ENCODE measurements at regions not wholly inside any gene's neighbourhood (a gene's known extent, or its start where the extent isn't known, plus 50 kb on each side); places are given as distances from the start of the nearest gene placed in this dataset.
A peak's percentile ranks its signal among the peaks of the same experiment; 100 is the strongest.
"Not testable (repeated sequence)": the region's sequence is repeated elsewhere in the genome, so short reads cannot be mapped to it uniquely, and the experiment has no call there.

DNA sequence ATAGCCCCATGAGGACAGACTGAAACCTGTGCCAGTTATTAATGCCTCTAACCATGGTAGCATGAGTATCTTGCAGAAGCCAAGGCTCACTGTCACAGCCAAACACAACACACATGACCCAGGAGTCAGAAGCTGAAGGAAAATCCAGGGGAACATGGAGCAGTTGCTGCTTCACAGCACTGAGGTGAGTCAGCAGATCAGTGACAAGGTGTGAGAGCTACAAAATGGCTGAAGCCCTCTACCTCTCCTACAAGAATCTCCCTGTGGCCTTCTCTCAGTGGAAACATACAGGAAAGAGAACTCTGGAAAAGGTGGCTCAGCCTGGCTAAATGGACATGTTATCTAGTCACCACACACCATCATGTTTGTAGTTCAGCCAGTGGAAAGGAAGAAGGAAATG lies 93.5 kb downstream of the NAB1 start:
- no peaks in the 10 kb centered on the region for H3K27me3 Mint-ChIP-seq
- peaks cover 9% of the 10 kb centered on the region for H3K4me1 Mint-ChIP-seq
- no peaks in the 10 kb centered on the region for H3K36me3 Mint-ChIP-seq (ENCODE audit: low read depth)
- H3K9me3 Mint-ChIP-seq, result no peaks in the 10 kb centered on the region
- no peak for ATAC-seq (replicated peaks)
- no peak overlapping the region for H3K4me3 Mint-ChIP-seq
- H3K27ac Mint-ChIP-seq, result no peak overlapping the region

DNA sequence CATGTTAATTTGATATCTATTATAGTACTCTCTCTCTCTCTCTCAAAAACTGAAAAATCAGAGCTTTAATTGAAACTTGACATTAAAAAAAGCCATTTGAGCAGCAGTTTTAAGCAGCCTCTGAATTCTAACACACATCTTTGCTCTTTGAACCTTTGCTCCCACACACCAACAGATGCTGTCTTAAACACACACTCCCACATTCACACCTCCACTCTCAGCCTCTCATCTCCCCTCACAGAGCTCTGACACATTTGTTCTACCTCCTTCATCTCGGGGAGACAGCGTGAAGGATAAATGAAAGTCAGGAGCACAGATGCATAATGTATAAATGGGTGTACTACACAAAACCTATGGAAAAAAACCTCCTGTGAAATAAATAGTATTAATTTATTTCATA lies 95.2 kb downstream of the NAB1 start:
- ATAC-seq (replicated peaks), result no peak
- Mint-ChIP-seq H3K27me3 (no peaks in the 10 kb centered on the region), H3K4me3 (no peak overlapping the region), H3K27ac (no peak overlapping the region), H3K9me3 (no peaks in the 10 kb centered on the region), H3K4me1 (peaks cover 9% of the 10 kb centered on the region), H3K36me3 (ENCODE audit: low read depth) (no peaks in the 10 kb centered on the region)

DNA sequence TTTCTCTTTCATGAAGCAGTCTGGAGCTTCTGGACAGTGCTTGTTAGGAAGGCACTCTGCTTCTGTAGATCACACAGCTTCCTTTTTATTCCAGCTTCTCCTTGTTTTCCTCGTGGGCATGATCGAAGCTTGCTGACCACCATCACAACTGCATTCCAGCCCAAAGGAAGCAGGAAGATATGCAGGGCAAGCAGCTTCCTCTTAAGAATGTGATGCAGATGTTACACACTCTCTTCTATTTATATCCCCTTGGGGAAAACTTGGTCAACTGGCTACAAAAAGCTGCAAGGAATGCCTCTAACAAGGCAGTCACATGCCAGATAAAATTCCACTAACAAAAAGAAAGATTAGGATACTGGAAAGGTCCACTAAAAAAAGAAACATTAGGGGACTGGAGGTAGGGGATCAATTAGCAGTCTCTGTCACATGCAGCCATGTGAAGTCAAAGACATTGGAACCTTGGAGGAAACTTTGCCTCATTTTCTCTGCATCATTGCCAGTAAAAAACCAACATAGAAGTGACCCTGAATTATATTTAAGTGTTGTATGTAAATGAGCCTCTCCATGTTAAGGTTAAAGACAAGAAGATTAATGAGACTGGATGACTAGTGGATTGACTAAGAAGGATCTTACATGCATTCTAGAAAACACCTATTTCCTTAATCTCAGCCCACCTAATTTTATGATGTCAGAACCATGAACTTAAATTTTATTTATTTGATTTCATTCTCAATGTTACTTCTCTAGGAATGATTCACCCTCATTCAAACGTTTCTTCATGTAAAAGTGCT lies 98.3 kb downstream of the NAB1 start:
- no peak overlapping the region for H3K4me3 Mint-ChIP-seq
- no peak overlapping the region for H3K27ac Mint-ChIP-seq

DNA sequence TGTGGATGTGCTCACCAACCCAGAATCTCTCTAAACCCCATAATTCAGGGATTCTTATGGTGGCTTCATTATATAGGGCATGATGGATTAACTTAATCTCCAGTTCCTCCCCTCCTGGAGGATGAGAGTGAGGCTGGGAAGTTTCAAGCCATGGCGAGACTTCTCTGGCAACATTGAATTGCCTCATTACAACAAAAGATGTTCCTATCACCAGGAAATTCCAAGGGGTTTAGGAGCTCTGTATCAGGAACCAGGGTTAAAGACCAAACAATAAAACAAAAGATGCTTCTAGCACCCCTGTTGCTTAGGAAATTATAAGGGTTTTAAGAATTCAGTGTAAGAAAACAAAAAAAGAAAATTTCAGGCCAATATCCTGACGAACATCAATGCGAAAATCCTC lies 100.1 kb downstream of the NAB1 start:
- peaks cover 8% of the 10 kb centered on the region for H3K4me1 Mint-ChIP-seq
- ATAC-seq (replicated peaks), result no peak
- H3K4me3 Mint-ChIP-seq, result no peak overlapping the region
- no peaks in the 10 kb centered on the region for H3K36me3 Mint-ChIP-seq (ENCODE audit: low read depth)
- no peak overlapping the region for H3K27ac Mint-ChIP-seq
- no peaks in the 10 kb centered on the region for H3K9me3 Mint-ChIP-seq
- no peaks in the 10 kb centered on the region for H3K27me3 Mint-ChIP-seq

More for the DNA sequence above, 98.3 kb downstream of the NAB1 start:
- Mint-ChIP-seq H3K36me3 (ENCODE audit: low read depth) (no peaks in the 10 kb centered on the region), H3K4me1 (peaks cover 9% of the 10 kb centered on the region), H3K9me3 (no peaks in the 10 kb centered on the region), H3K27me3 (no peaks in the 10 kb centered on the region)
- no peak for ATAC-seq (replicated peaks)

DNA sequence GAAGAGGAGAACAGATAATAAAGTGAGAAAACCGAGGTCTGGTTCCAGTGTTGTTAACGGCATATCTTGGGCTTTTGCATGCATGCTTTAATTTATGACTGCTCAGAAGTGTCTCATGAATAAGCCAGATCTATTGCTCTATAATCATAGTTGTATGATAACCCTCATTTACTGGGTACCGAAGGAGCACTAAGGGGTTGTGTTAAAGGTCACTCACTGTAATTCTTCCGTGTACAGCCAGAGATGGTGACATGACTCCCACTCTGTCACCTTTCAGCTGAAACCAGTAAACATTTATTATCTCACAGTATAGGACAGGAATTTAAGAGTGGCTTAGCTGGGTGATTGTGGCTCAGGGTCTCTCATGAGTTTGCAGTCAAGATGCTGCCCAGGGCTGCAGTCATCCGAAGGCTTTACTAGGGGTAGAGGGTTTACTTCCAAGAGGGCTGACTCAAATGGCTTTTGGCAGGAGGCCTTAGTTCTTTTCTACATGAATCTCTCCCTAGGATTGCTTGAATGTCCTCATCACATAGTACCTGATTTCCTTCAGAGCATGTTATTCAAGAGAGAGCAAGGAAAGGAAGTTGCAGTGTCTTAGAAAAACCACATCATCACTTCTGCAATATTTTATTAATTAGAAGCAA lies 107.0 kb downstream of the NAB1 start:
- no peak for ATAC-seq (replicated peaks)

DNA sequence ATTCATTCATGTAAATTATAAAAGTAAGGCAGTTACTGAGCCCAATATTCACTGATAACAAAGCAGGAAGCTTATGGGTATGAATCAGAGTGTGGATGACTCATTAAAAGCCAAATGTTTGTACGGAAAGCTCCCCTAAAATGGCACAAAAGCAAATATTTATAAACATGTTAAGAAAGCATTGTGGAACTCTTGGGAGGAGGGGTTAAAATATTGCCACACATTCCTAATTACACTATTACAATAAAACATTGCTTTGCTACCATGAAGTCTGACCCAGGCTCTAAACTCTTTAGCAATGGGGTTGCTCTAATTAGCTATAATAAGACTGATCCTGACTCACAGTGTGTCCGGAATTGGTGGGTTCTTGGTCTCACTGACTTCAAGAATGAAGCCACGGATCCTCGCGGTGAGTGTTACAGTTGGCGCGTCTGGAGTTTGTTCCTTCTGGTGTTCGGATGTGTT lies 110.9 kb downstream of the NAB1 start:
- peak; percentile 59 for ATAC-seq (replicated peaks)
- no peaks in the 10 kb centered on the region for H3K27me3 Mint-ChIP-seq
- no peaks in the 10 kb centered on the region for H3K36me3 Mint-ChIP-seq (ENCODE audit: low read depth)
- peak overlapping the region; percentile 70 for H3K4me3 Mint-ChIP-seq
- H3K4me1 Mint-ChIP-seq, result peaks cover 19% of the 10 kb centered on the region
- H3K27ac Mint-ChIP-seq, result peak overlapping the region; percentile 76
- H3K9me3 Mint-ChIP-seq, result no peaks in the 10 kb centered on the region

More for the DNA sequence above, 107.0 kb downstream of the NAB1 start:
- Mint-ChIP-seq H3K27me3 (no peaks in the 10 kb centered on the region), H3K4me1 (peaks cover 12% of the 10 kb centered on the region), H3K9me3 (no peaks in the 10 kb centered on the region), H3K4me3 (no peak overlapping the region), H3K27ac (no peak overlapping the region), H3K36me3 (ENCODE audit: low read depth) (no peaks in the 10 kb centered on the region)

DNA sequence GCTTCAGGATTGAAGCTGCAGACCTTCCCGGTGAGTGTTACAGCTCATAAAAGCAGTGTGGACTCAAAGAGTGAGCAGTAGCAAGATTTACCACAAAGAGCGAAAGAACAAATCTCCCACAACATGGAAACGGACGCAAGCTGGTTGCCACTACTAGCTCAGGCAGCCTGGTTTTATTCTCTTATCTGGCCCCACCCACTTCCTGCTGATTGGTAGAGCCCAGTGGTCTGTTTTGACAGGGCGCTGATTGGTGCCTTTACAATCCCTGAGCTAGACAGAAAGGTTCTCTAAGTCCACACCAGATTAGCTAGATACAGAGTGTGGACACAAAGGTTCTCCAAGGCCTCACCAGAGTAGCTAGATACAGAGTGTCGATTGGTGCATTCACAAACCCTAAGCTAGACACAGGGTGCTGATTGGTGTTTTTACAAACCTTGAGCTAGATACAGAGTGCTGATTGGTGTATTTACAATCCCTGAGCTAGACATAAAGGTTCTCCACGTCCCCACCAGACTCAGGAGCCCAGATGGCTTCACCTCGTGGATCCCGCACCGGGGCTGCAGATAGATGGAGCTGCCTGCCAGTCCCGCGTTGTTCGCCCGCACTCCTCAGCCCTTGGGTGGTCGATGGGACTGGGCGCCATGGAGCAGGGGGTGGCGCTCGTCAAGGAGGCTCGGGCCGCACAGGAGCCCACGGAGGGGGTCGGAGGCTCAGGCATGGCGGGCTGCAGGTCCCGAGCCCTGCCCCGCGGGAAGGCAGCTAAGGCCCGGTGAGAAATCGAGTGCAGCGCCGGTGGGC lies 111.7 kb downstream of the NAB1 start:
- peak overlapping the region; percentile 70 for H3K4me3 Mint-ChIP-seq
- H3K4me1 Mint-ChIP-seq, result peaks cover 19% of the 10 kb centered on the region
- H3K27ac Mint-ChIP-seq, result peak overlapping the region; percentile 76
- H3K36me3 Mint-ChIP-seq (ENCODE audit: low read depth); H3K27me3 Mint-ChIP-seq; H3K9me3 Mint-ChIP-seq; ATAC-seq (replicated peaks): not testable (repeated sequence)

DNA sequence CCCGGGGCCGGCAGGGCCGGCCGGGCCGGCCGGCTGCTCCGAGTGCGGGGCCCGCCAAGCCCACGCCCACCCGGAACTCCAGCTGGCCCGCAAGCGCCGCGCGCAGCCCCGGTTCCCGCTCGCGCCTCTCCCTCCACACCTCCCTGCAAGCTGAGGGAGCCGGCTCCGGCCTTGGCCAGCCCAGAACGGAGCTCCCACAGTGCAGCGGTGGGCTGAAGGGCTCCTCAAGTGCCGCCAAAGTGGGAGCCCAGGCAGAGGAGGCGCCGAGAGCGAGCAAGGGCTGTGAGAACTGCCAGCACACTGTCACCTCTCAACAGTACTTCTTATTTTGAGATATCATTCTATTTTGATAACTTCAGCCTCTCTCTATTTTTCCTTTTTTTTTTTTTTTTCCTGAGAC lies 112.3 kb downstream of the NAB1 start:
- Mint-ChIP-seq H3K4me1 (peaks cover 19% of the 10 kb centered on the region), H3K4me3 (peak overlapping the region; percentile 44)
- H3K27me3 Mint-ChIP-seq; H3K9me3 Mint-ChIP-seq; ATAC-seq (replicated peaks); H3K27ac Mint-ChIP-seq; H3K36me3 Mint-ChIP-seq (ENCODE audit: low read depth): not testable (repeated sequence)

DNA sequence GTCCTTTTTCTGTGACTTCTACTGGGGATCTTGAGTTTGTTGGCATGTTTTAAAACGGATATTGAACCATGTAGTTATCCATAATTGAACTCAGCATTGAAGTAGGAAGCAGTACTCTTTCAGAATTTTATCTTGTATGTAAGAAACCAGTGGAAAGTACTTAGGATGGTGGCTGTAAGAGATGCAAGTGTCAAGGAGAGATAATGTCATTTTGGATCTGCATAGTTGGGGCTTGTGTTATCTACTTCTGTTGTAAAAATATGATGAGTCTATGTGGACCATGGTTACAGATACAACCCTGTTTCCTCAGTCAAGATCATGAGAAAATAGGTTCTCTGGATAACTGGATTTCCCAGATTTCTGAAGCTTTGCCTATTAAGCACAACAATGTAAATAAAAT lies 113.7 kb downstream of the NAB1 start:
- H3K27ac Mint-ChIP-seq, result no peak overlapping the region
- H3K27me3 Mint-ChIP-seq, result no peaks in the 10 kb centered on the region
- no peaks in the 10 kb centered on the region for H3K36me3 Mint-ChIP-seq (ENCODE audit: low read depth)
- H3K9me3 Mint-ChIP-seq, result no peaks in the 10 kb centered on the region
- H3K4me1 Mint-ChIP-seq, result peaks cover 19% of the 10 kb centered on the region
- H3K4me3 Mint-ChIP-seq, result no peak overlapping the region
- no peak for ATAC-seq (replicated peaks)

DNA sequence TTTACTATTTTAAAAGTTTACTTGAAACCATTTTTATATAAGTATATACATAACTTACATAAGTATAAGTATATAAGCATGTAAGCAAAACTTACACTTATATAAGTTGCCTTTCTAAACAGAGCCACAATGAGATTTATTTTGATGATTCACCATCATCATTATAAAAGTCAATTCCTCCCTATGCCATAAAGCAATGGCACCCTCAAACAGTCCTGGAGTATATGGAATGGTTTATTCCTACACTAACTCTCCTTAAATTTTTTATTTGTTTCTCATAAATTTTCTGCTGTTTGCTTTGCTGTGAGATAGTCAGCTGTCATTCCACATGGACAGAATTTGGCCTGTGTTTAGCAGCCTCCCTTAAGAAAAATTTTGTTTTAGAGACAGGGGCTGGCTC lies 114.2 kb downstream of the NAB1 start:
- no peak for ATAC-seq (replicated peaks)
- Mint-ChIP-seq H3K27me3 (no peaks in the 10 kb centered on the region), H3K4me3 (no peak overlapping the region), H3K36me3 (ENCODE audit: low read depth) (no peaks in the 10 kb centered on the region), H3K4me1 (peaks cover 19% of the 10 kb centered on the region), H3K9me3 (no peaks in the 10 kb centered on the region), H3K27ac (no peak overlapping the region)

DNA sequence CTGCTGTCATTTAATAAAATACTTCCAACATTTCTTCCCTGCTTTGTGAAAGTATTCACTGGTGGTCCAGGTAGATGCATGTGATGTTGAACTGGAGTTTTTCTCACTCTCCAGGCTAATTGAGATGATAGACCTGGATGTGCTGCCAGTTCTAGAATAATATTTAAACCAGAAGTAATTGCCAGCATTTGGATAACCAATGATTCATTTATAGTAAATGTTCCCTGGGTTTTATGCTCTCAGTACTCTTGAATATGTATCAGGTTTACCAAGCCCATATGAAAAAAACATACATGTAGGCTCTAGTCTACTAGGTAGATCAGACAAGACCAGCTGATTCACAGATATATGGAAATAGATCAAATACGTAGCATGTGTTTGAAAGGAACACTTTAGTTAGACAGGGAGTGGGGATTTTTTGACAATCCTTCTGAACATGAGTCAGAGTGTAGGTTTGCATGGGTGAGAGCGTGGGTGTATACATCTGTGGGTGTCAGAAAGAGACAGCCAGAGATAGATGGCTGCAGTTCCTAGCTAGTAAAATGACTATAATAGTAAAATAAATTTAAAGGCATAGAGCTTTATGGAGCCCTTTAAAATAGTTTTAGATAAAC lies 115.1 kb downstream of the NAB1 start:
- H3K36me3 Mint-ChIP-seq (ENCODE audit: low read depth), result no peaks in the 10 kb centered on the region
- no peaks in the 10 kb centered on the region for H3K27me3 Mint-ChIP-seq
- ATAC-seq (replicated peaks), result peak; percentile 67
- H3K9me3 Mint-ChIP-seq, result no peaks in the 10 kb centered on the region
- H3K4me3 Mint-ChIP-seq, result peak overlapping the region; percentile 55
- H3K27ac Mint-ChIP-seq, result peak overlapping the region; percentile 71
- peaks cover 19% of the 10 kb centered on the region for H3K4me1 Mint-ChIP-seq

DNA sequence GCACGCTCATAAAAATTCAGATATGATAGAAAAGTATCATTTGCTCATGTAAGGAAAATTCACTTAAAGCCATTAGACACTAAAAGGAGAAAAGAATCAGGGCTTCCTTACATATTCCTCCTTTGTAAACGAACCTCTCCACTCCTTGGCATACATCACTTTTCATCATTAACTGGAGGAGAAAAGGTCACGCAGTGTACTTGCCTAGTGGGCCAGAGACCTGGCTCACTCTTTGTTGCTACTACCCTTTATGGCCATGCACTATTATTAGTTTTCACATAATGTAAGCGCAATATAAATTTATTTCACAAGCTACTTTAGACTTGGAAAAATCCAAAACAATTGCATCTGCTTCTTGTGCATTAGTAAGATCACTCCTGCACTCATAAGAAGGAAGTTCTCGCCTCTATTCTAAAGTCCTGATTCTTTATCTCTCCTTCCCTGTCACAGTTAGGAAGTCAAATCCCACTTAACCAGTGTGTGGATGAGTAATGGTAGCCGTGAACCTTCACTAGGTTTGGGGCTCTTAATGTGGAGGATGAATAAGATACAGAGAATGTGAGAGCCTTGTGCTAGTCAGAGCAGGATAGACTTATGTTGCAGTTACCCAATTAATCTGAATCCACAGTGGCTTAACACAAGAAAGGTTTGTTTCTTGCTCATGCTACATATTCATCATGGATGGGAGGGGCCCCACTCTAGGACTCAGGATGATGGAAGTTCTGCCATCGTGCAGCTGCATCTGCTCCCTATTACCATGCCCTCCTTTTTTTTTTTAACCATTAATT lies 115.0 kb upstream of the GLS start:
- peaks cover 8% of the 10 kb centered on the region for H3K4me1 Mint-ChIP-seq
- ATAC-seq (replicated peaks), result peak; percentile 87
- no peaks in the 10 kb centered on the region for H3K27me3 Mint-ChIP-seq
- no peak overlapping the region for H3K27ac Mint-ChIP-seq
- H3K36me3 Mint-ChIP-seq (ENCODE audit: low read depth), result no peaks in the 10 kb centered on the region
- H3K4me3 Mint-ChIP-seq, result no peak overlapping the region
- H3K9me3 Mint-ChIP-seq, result no peaks in the 10 kb centered on the region

DNA sequence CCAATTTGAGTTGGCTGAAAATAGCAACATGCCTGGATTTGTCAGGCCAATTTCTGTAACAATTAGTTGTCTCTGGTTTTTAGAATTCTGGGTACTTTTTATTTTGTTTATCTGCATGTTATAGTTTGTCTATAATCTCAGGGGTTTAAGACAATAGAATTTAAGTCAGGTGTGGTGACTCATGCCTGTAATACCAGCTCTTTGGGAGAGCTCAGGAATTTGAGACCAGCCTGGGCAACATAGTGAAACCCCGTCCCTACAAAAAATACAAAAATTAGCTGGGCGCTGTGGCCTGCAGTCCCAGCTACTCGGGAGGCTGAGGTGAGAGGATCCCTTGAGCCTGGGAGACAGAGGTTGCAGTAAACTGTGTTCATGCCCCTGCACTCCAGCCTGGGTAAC lies 114.4 kb upstream of the GLS start:
- Mint-ChIP-seq H3K4me3 (no peak overlapping the region), H3K27me3 (no peaks in the 10 kb centered on the region), H3K36me3 (ENCODE audit: low read depth) (no peaks in the 10 kb centered on the region), H3K4me1 (peaks cover 8% of the 10 kb centered on the region), H3K9me3 (no peaks in the 10 kb centered on the region), H3K27ac (no peak overlapping the region)
- no peak for ATAC-seq (replicated peaks)

DNA sequence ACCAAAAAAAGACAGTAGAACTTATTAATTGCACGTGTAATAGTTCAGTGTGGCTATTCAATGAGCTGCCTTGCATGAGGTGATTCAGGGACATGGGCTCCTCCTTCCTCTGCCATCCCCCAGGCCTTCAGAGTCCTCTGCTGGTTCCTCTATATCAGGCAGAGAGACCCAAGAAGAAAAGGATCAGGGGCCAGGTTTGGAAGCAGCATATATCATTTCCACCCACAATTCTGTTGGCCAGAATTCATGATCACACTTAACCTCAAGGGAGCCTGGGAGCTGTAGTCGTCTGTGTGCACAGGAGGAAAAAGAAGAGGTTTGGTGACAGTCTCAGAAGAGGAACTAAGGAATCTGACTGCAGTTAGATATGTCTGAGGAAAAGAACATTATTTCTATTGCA lies 114.0 kb upstream of the GLS start:
- H3K27me3 Mint-ChIP-seq, result no peaks in the 10 kb centered on the region
- no peak overlapping the region for H3K27ac Mint-ChIP-seq
- H3K36me3 Mint-ChIP-seq (ENCODE audit: low read depth), result no peaks in the 10 kb centered on the region
- peaks cover 8% of the 10 kb centered on the region for H3K4me1 Mint-ChIP-seq
- H3K4me3 Mint-ChIP-seq, result no peak overlapping the region
- no peak for ATAC-seq (replicated peaks)
- H3K9me3 Mint-ChIP-seq, result no peaks in the 10 kb centered on the region

All from activated T-helper 17 cell treated with anti-CD3 and anti-CD28 coated beads, Interleukin-2, amount 50 U/mL, for 72 hours (primary cell).